GM18861 (cell line): ENCODE measurements at regions not wholly inside any gene's neighbourhood (a gene's known extent, or its start where the extent isn't known, plus 50 kb on each side); places are given as distances from the start of the nearest gene placed in this dataset.

Experiments
- ATAC-seq: cut with Tn5 transposase; IDR thresholded peaks from one replicate; pipeline ENCODE4 v1.9.1; 2021; ENCODE audit not compliant: unreplicated experiment

GRCh38 chr6:122092366-122092765, 307.1 kb upstream of the HSF2 start:
- no peak for ATAC-seq

GRCh38 chr6:122098201-122098678, 301.2 kb upstream of the HSF2 start:
- no peak for ATAC-seq

- ATAC-seq, result no peak
Measured at GRCh38 chr6:122102026-122102425, 297.4 kb upstream of the HSF2 start.

- no peak for ATAC-seq
Measured at GRCh38 chr6:122107256-122107852, 292.1 kb upstream of the HSF2 start.

GRCh38 chr6:122109075-122109474, 290.4 kb upstream of the HSF2 start:
- ATAC-seq, result no peak

- ATAC-seq, result no peak
Measured at GRCh38 chr6:122114717-122115116, 284.7 kb upstream of the HSF2 start.

GRCh38 chr6:122116119-122116834, 283.2 kb upstream of the HSF2 start:
- ATAC-seq, result no peak

- no peak for ATAC-seq
Measured at GRCh38 chr6:122116835-122117627, 282.4 kb upstream of the HSF2 start.

- ATAC-seq, result no peak
Measured at GRCh38 chr6:122118945-122119506, 280.4 kb upstream of the HSF2 start.

- ATAC-seq, result no peak
Measured at GRCh38 chr6:122122202-122122601, 277.2 kb upstream of the HSF2 start.

- ATAC-seq, result no peak
Measured at GRCh38 chr6:122122686-122123085, 276.8 kb upstream of the HSF2 start.

- no peak for ATAC-seq
Measured at GRCh38 chr6:122124908-122125307, 274.5 kb upstream of the HSF2 start.

- ATAC-seq, result no peak
Measured at GRCh38 chr6:122126894-122127293, 272.6 kb upstream of the HSF2 start.

GRCh38 chr6:122128445-122128844, 271.0 kb upstream of the HSF2 start:
- no peak for ATAC-seq

- no peak for ATAC-seq
Measured at GRCh38 chr6:122129313-122130025, 270.0 kb upstream of the HSF2 start.

GRCh38 chr6:122130026-122130348, 269.5 kb upstream of the HSF2 start:
- no peak for ATAC-seq

GRCh38 chr6:122130518-122130917, 268.9 kb upstream of the HSF2 start:
- no peak for ATAC-seq

GRCh38 chr6:122136386-122136785, 263.1 kb upstream of the HSF2 start:
- no peak for ATAC-seq

- no peak for ATAC-seq
Measured at GRCh38 chr6:122140031-122140430, 259.4 kb upstream of the HSF2 start.

- ATAC-seq, result no peak
Measured at GRCh38 chr6:122141246-122141645, 258.2 kb upstream of the HSF2 start.
